ENCODE measurements at regions not wholly inside any gene's neighbourhood (a gene's known extent, or its start where the extent isn't known, plus 50 kb on each side); places are given as distances from the start of the nearest gene placed in this dataset.

DNA sequence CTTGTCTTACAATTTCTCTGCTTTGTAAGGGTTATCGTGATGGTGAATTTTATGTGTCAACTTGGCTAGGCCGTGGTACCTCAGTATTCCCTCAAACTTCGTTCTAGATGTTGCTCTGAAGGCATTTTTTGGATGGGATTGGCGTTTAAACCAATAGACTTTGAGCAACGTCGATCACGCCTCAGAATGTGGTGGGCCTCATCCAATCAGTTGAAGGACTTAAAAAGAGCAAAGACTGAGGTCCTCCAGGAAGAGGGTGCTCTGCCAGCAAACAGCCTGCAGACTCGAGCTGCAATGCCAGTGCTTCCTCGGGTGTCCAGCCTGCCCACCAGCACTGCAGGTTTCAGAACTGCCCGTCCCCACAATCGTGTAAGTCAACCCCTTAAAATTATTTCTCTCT is 145.8 kb upstream of the SALL3 start:
- Histone ChIP-seq H2AFZ (ENCODE audit: control insufficient read depth, low read length) (no peak overlapping the region), H3K27ac (ENCODE audit: control insufficient read depth, insufficient read depth, low read length) (no peak overlapping the region), H3K9me1 (ENCODE audit: control insufficient read depth, extremely low read depth, insufficient read depth, low read length) (no peaks in the 10 kb centered on the region), H3K4me3 (ENCODE audit: control insufficient read depth in 2 of 3, extremely low read depth in 1 of 3, insufficient read depth in 2 of 3, low read depth in 1 of 3, low read length in 3 of 3) (no peak overlapping the region), H3K9ac (ENCODE audit: control insufficient read depth, extremely low read depth, insufficient read depth, low read length) (no peak overlapping the region), H4K20me1 (ENCODE audit: control insufficient read depth, extremely low read depth, insufficient read depth, low read length) (no peaks in the 10 kb centered on the region), H3K27me3 (ENCODE audit: control insufficient read depth, extremely low read depth, insufficient read depth, low read length) (no peaks in the 10 kb centered on the region), H3K9me3 (ENCODE audit: control insufficient read depth, low read depth, low read length) (peaks cover 17% of the 10 kb centered on the region), H3K36me3 (ENCODE audit: control insufficient read depth in 2 of 2, extremely low read depth in 1 of 2, insufficient read depth in 2 of 2, low read length in 2 of 2) (no peaks in the 10 kb centered on the region), H3K4me2 (ENCODE audit: control insufficient read depth, extremely low read depth, insufficient read depth, low read depth, low read length) (no peak overlapping the region), H3K4me1 (ENCODE audit: control insufficient read depth, extremely low read depth, insufficient read depth, low read length) (no peaks in the 10 kb centered on the region), H3K79me2 (ENCODE audit: control insufficient read depth, insufficient read depth, low read length) (no peaks in the 10 kb centered on the region)
- dilution Hi-C loops (cut with MboI; ENCODE audit: extremely low pct_ligation_motif_present, low sequenced_read_pairs) = no loop called here
- TF ChIP-seq, protein P1, sequence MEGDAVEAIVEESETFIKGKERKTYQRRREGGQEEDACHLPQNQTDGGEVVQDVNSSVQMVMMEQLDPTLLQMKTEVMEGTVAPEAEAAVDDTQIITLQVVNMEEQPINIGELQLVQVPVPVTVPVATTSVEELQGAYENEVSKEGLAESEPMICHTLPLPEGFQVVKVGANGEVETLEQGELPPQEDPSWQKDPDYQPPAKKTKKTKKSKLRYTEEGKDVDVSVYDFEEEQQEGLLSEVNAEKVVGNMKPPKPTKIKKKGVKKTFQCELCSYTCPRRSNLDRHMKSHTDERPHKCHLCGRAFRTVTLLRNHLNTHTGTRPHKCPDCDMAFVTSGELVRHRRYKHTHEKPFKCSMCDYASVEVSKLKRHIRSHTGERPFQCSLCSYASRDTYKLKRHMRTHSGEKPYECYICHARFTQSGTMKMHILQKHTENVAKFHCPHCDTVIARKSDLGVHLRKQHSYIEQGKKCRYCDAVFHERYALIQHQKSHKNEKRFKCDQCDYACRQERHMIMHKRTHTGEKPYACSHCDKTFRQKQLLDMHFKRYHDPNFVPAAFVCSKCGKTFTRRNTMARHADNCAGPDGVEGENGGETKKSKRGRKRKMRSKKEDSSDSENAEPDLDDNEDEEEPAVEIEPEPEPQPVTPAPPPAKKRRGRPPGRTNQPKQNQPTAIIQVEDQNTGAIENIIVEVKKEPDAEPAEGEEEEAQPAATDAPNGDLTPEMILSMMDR (optimal IDR thresholded peaks at IDR 0.05 in 1 of 3, IDR thresholded peaks at IDR 0.05 in 1 of 3, conservative IDR thresholded peaks at IDR 0.05 in 1 of 3; ENCODE audit: extremely low read depth in 1 of 3, insufficient read depth in 2 of 3, low read length in 3 of 3) = no peak
- TF ChIP-seq EZH2 (IDR thresholded peaks at IDR 0.05; ENCODE audit: low read length) = no peak
- no peak for DNase-seq (ENCODE audit: low read depth, low spot score)
- no peak for FAIRE-seq

DNA sequence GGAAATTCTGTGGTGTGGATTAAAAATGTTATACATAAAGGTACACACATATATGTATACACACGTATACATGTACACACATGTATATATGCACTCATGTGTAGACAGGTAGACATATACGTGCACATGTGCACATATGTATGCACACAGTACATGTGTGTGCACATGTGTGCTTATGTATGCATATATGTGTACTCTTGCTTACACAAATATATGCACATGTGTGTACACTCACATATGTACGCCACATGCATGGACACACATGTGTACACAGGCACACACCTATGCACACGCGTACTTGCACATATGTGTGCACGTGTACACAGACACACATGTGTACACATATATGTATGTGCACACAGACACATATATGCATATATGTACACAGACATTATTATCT is 142.8 kb upstream of the SALL3 start:
- Histone ChIP-seq H3K9me1 (ENCODE audit: control insufficient read depth, extremely low read depth, insufficient read depth, low read length) (no peaks in the 10 kb centered on the region), H3K4me3 (ENCODE audit: control insufficient read depth in 2 of 3, extremely low read depth in 1 of 3, insufficient read depth in 2 of 3, low read depth in 1 of 3, low read length in 3 of 3) (no peak overlapping the region), H3K27me3 (ENCODE audit: control insufficient read depth, extremely low read depth, insufficient read depth, low read length) (no peaks in the 10 kb centered on the region), H4K20me1 (ENCODE audit: control insufficient read depth, extremely low read depth, insufficient read depth, low read length) (no peaks in the 10 kb centered on the region), H2AFZ (ENCODE audit: control insufficient read depth, low read length) (no peak overlapping the region), H3K9ac (ENCODE audit: control insufficient read depth, extremely low read depth, insufficient read depth, low read length) (no peak overlapping the region), H3K4me2 (ENCODE audit: control insufficient read depth, extremely low read depth, insufficient read depth, low read depth, low read length) (no peak overlapping the region), H3K79me2 (ENCODE audit: control insufficient read depth, insufficient read depth, low read length) (no peaks in the 10 kb centered on the region), H3K27ac (ENCODE audit: control insufficient read depth, insufficient read depth, low read length) (no peak overlapping the region), H3K36me3 (ENCODE audit: control insufficient read depth in 2 of 2, extremely low read depth in 1 of 2, insufficient read depth in 2 of 2, low read length in 2 of 2) (no peaks in the 10 kb centered on the region), H3K4me1 (ENCODE audit: control insufficient read depth, extremely low read depth, insufficient read depth, low read length) (no peaks in the 10 kb centered on the region), H3K9me3 (ENCODE audit: control insufficient read depth, low read depth, low read length) (peaks cover 9% of the 10 kb centered on the region)
- DNase-seq (ENCODE audit: low read depth, low spot score) (no peak), FAIRE-seq (no peak)
- dilution Hi-C loops (cut with MboI; ENCODE audit: extremely low pct_ligation_motif_present, low sequenced_read_pairs) = no loop called here
- TF ChIP-seq EZH2 (IDR thresholded peaks at IDR 0.05; ENCODE audit: low read length) = no peak
- TF ChIP-seq, protein P1 (optimal IDR thresholded peaks at IDR 0.05 in 1 of 3, IDR thresholded peaks at IDR 0.05 in 1 of 3, conservative IDR thresholded peaks at IDR 0.05 in 1 of 3; ENCODE audit: extremely low read depth in 1 of 3, insufficient read depth in 2 of 3, low read length in 3 of 3) = no peak

All from keratinocyte (primary cell).